ENCODE measurements at regions not wholly inside any gene's neighbourhood (a gene's known extent, or its start where the extent isn't known, plus 50 kb on each side); places are given as distances from the start of the nearest gene placed in this dataset.

GRCh38 chr14:71225113-71225512, 317.9 kb downstream of the PCNX1 start:
- TF ChIP-seq, protein P1, sequence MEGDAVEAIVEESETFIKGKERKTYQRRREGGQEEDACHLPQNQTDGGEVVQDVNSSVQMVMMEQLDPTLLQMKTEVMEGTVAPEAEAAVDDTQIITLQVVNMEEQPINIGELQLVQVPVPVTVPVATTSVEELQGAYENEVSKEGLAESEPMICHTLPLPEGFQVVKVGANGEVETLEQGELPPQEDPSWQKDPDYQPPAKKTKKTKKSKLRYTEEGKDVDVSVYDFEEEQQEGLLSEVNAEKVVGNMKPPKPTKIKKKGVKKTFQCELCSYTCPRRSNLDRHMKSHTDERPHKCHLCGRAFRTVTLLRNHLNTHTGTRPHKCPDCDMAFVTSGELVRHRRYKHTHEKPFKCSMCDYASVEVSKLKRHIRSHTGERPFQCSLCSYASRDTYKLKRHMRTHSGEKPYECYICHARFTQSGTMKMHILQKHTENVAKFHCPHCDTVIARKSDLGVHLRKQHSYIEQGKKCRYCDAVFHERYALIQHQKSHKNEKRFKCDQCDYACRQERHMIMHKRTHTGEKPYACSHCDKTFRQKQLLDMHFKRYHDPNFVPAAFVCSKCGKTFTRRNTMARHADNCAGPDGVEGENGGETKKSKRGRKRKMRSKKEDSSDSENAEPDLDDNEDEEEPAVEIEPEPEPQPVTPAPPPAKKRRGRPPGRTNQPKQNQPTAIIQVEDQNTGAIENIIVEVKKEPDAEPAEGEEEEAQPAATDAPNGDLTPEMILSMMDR (conservative IDR thresholded peaks at IDR 0.05; ENCODE audit: low read depth in 2 of 2), result no peak
- no peak for TF ChIP-seq POLR2AphosphoS5 (IDR thresholded peaks at IDR 0.05; ENCODE audit: low read depth)
- TF ChIP-seq EZH2 (IDR thresholded peaks at IDR 0.05; ENCODE audit: low read depth, unreplicated experiment), result no peak
- TF ChIP-seq EZH2phosphoT487 (IDR thresholded peaks at IDR 0.05; ENCODE audit: unreplicated experiment), result no peak
- no peak for TF ChIP-seq REST (IDR thresholded peaks at IDR 0.05; ENCODE audit: unreplicated experiment)
- TF ChIP-seq, protein P2, sequence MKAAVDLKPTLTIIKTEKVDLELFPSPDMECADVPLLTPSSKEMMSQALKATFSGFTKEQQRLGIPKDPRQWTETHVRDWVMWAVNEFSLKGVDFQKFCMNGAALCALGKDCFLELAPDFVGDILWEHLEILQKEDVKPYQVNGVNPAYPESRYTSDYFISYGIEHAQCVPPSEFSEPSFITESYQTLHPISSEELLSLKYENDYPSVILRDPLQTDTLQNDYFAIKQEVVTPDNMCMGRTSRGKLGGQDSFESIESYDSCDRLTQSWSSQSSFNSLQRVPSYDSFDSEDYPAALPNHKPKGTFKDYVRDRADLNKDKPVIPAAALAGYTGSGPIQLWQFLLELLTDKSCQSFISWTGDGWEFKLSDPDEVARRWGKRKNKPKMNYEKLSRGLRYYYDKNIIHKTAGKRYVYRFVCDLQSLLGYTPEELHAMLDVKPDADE (IDR thresholded peaks at IDR 0.05), result no peak
- TF ChIP-seq ZNF462 (CRISPR knock-in tag; IDR thresholded peaks at IDR 0.05), result no peak
- TF ChIP-seq CREB1 (CRISPR knock-in tag; IDR thresholded peaks at IDR 0.05; ENCODE audit: low read depth), result no peak
- TF ChIP-seq STAT1 (IDR thresholded peaks at IDR 0.05; ENCODE audit: unreplicated experiment), result no peak
- no peak for TF ChIP-seq ZNF331 (CRISPR knock-in tag; IDR thresholded peaks at IDR 0.05; ENCODE audit: low read depth)
- TF ChIP-seq JUNB (IDR thresholded peaks at IDR 0.05; ENCODE audit: unreplicated experiment), result no peak
- TF ChIP-seq NANOG (IDR thresholded peaks at IDR 0.05; ENCODE audit: borderline replicate concordance), result no peak

Data from GM23338 (cell line).